ENCODE measurements at regions not wholly inside any gene's neighbourhood (a gene's known extent, or its start where the extent isn't known, plus 50 kb on each side); places are given as distances from the start of the nearest gene placed in this dataset.
"Not testable (repeated sequence)": the region's sequence is repeated elsewhere in the genome, so short reads cannot be mapped to it uniquely, and the experiment has no call there.

GRCh38 chr22:22803285-22803853 lies 84.2 kb upstream of the IGLL5 start:
- no peak for DNase-seq

- no peak for DNase-seq
These were observed 77.6 kb upstream of the IGLL5 start for GRCh38 chr22:22810018-22810427.

GRCh38 chr22:22810471-22810870 lies 77.1 kb upstream of the IGLL5 start:
- no peak for DNase-seq

- no peak for DNase-seq
These were observed 76.3 kb upstream of the IGLL5 start for GRCh38 chr22:22811016-22812009.

DNA sequence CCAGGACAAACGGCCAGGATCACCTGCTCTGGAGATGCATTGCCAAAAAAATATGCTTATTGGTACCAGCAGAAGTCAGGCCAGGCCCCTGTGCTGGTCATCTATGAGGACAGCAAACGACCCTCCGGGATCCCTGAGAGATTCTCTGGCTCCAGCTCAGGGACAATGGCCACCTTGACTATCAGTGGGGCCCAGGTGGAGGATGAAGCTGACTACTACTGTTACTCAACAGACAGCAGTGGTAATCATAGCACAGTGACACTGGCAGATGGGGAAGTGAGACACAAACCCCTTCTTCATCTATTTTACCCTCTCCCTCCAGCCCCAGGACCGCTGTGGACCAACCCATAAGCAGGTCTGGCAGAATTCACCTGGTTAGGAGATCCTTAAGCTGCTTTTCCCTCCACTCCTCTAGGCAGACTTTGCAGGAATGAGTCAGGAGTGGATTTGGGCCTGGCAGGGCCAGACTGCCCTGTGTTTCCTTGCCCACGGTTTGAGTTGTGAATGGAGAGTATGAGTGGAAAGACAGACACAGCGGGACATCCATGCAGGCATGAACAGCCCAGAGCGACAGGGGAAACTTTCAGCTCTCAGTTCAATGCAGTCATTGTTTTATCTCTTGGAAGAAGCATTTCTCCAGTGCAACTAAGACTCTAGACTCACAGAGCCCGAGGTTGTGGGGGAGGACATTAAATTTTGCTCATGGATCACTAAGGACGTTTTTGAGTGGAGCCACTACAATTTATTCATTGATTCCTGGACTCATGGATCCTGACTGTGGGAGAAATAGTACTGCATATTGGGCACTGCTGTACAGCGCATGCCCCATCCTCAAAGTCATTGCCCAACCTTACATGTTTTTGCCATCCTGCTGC lies 75.3 kb upstream of the IGLL5 start:
- DNase-seq, result no peak

- no peak for DNase-seq
These were observed 74.2 kb upstream of the IGLL5 start for GRCh38 chr22:22813126-22814075.

- DNase-seq, result no peak
These were observed 72.8 kb upstream of the IGLL5 start for GRCh38 chr22:22814666-22815396.

- no peak for DNase-seq
These were observed 72.0 kb upstream of the IGLL5 start for GRCh38 chr22:22815397-22816170.

GRCh38 chr22:22816171-22816514 lies 71.5 kb upstream of the IGLL5 start:
- DNase-seq, result no peak

DNA sequence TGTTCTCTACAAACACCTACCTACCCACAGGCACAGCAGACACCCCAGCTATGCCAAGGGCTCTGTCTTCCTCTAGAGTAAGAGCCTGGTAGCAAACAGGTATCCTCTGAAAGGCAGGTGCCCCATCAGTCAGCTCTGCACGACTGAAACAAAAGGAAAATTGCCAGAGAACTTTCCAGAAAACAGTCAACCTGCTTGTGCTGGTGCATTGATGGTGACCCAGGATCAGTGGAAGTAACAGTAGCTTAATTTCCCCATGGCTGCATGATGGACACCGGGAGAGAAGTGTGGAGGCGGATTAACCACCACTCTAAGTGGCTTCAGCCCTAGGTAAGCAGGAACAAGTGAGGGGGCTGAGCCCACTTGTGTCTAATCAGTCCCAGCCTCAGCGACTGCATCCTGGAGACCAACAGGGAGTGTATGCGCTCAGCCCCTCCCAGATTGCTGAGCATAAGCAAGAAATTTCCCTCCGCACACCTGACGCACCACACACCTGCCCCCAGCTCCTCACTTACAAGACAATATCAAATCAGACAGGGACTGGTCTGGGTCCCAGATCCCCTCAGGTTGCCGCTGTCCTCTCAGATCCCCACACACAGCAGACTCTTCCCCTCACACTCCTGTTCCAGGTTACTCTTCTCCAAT lies 70.7 kb upstream of the IGLL5 start:
- no peak for DNase-seq

- DNase-seq, result no peak
These were observed 70.0 kb upstream of the IGLL5 start for GRCh38 chr22:22817468-22818201.

- DNase-seq, result no peak
These were observed 69.4 kb upstream of the IGLL5 start for GRCh38 chr22:22818202-22818538.

GRCh38 chr22:22818861-22819855 lies 68.5 kb upstream of the IGLL5 start:
- no peak for DNase-seq

DNA sequence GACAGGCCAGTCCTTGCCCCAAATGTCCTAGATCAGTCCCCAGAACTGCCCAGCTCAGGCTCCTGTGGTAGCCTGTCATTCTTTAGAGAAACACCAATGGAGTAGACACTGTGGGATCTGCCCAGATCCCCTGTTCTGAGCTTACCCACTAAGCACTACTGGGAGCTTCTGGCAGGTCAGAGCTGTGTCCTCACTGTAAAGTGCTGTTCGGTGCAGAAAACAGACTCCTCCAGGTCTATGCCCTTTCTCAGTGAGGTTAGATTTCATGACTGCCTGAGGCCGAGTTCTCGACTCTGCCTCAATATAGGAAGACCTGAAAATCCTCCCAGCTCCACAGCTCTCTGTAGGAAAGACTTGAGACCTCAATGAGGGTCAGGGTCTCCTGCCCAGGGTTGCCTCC lies 67.5 kb upstream of the IGLL5 start:
- no peak for DNase-seq

GRCh38 chr22:22820626-22821025 lies 67.0 kb upstream of the IGLL5 start:
- no peak for DNase-seq

- no peak for DNase-seq
These were observed 66.3 kb upstream of the IGLL5 start for GRCh38 chr22:22821340-22821739.

- no peak for DNase-seq
These were observed 65.5 kb upstream of the IGLL5 start for GRCh38 chr22:22822106-22822505.

GRCh38 chr22:22822553-22822952 lies 65.1 kb upstream of the IGLL5 start:
- not testable (repeated sequence) for DNase-seq

Data from left kidney (tissue), 1 donor.